Right atrium auricular region (tissue), 2 donors: ENCODE measurements at regions not wholly inside any gene's neighbourhood (a gene's known extent, or its start where the extent isn't known, plus 50 kb on each side); places are given as distances from the start of the nearest gene placed in this dataset.

Source experiments
- DNase-seq: peaks from one replicate; pipeline ENCODE4 v3.0.0-alpha.2; 2019; ENCODE audit warnings: low spot score
- H3K27ac ChIP-seq, 2 donors: fragments of 200-600 bp; sonication (generic); 1 replicate in 1 of 2; 2 replicates in 1 of 2; pipeline ENCODE4 v1.5.1; 2016 to 2019
- H3K27me3 ChIP-seq, 2 donors: fragments of 200-600 bp; sonication (generic); one replicate each; pipeline versions ENCODE4 v1.5.1 to v1.6.0; 2017 to 2019
- H3K36me3 ChIP-seq: fragments of 200-600 bp; sonication (generic); one replicate; pipeline ENCODE4 v1.5.1; 2016
- H3K4me1 ChIP-seq, 2 donors: fragments of 200-600 bp; sonication (generic); one replicate each; pipeline versions ENCODE4 v1.5.1 to v1.6.0; 2017 to 2019
- H3K4me3 ChIP-seq, 2 donors: fragments of 200-600 bp; sonication (generic); 1 replicate in 1 of 2; 2 replicates in 1 of 2; pipeline ENCODE4 v1.5.1; 2017 to 2019; ENCODE audit warnings: mild to moderate bottlenecking in 1 of 2, moderate library complexity in 1 of 2
- H3K9me3 ChIP-seq, 2 donors: fragments of 200-600 bp; sonication (generic); one replicate each; pipeline ENCODE4 v1.5.1; 2019
- CTCF ChIP-seq, 2 donors: fragments of 200-600 bp; sonication (generic); IDR thresholded peaks; one replicate each; pipeline ENCODE4 v1.5.1; 2019; ENCODE audit warnings: antibody characterized with exemption in 2 of 2

- H3K4me1 ChIP-seq, result no peaks in the 10 kb centered on the region
- no peak overlapping the region for H3K27ac ChIP-seq
- no peaks in the 10 kb centered on the region for H3K9me3 ChIP-seq
- H3K4me3 ChIP-seq, result no peak overlapping the region
- H3K27me3 ChIP-seq, result no peaks in the 10 kb centered on the region
- no peak for DNase-seq
- no peaks in the 10 kb centered on the region for H3K36me3 ChIP-seq
- TF ChIP-seq CTCF (IDR thresholded peaks at IDR 0.05), result no peak
Measured at GRCh38 chr12:127351481-127352010, 915.4 kb upstream of the TMEM132C start.

GRCh38 chr12:127355061-127355841 lies 911.7 kb upstream of the TMEM132C start:
- no peak overlapping the region for H3K4me3 ChIP-seq
- H3K27ac ChIP-seq, result no peak overlapping the region
- H3K4me1 ChIP-seq, result no peaks in the 10 kb centered on the region
- no peak for TF ChIP-seq CTCF (IDR thresholded peaks at IDR 0.05)
- no peaks in the 10 kb centered on the region for H3K9me3 ChIP-seq
- H3K27me3 ChIP-seq, result no peaks in the 10 kb centered on the region
- no peak for DNase-seq
- H3K36me3 ChIP-seq, result no peaks in the 10 kb centered on the region

- TF ChIP-seq CTCF (IDR thresholded peaks at IDR 0.05), result no peak
- Histone ChIP-seq H3K36me3 (no peaks in the 10 kb centered on the region), H3K4me3 (no peak overlapping the region), H3K27ac (no peak overlapping the region), H3K27me3 (no peaks in the 10 kb centered on the region), H3K9me3 (no peaks in the 10 kb centered on the region), H3K4me1 (no peaks in the 10 kb centered on the region)
- DNase-seq, result no peak
Measured at GRCh38 chr12:127358888-127359287, 908.1 kb upstream of the TMEM132C start.

- TF ChIP-seq CTCF (IDR thresholded peaks at IDR 0.05), result no peak
- no peaks in the 10 kb centered on the region for H3K27me3 ChIP-seq
- H3K4me3 ChIP-seq, result no peak overlapping the region
- no peak for DNase-seq
- H3K27ac ChIP-seq, result no peak overlapping the region
- no peaks in the 10 kb centered on the region for H3K36me3 ChIP-seq
- no peaks in the 10 kb centered on the region for H3K9me3 ChIP-seq
- no peaks in the 10 kb centered on the region for H3K4me1 ChIP-seq
Measured at GRCh38 chr12:127360580-127360979, 906.4 kb upstream of the TMEM132C start.

GRCh38 chr12:127362121-127362520 lies 904.8 kb upstream of the TMEM132C start:
- DNase-seq, result no peak
- TF ChIP-seq CTCF (IDR thresholded peaks at IDR 0.05), result no peak
- no peak overlapping the region for H3K4me3 ChIP-seq
- H3K27me3 ChIP-seq, result no peaks in the 10 kb centered on the region
- H3K4me1 ChIP-seq, result no peaks in the 10 kb centered on the region
- no peak overlapping the region for H3K27ac ChIP-seq
- no peaks in the 10 kb centered on the region for H3K9me3 ChIP-seq
- no peaks in the 10 kb centered on the region for H3K36me3 ChIP-seq

GRCh38 chr12:127363392-127363791 lies 903.6 kb upstream of the TMEM132C start:
- no peak for DNase-seq
- no peak for TF ChIP-seq CTCF (IDR thresholded peaks at IDR 0.05)
- H3K27me3 ChIP-seq, result no peaks in the 10 kb centered on the region
- H3K9me3 ChIP-seq, result no peaks in the 10 kb centered on the region
- no peaks in the 10 kb centered on the region for H3K4me1 ChIP-seq
- H3K27ac ChIP-seq, result no peak overlapping the region
- H3K4me3 ChIP-seq, result no peak overlapping the region
- no peaks in the 10 kb centered on the region for H3K36me3 ChIP-seq
